GM12878 (cell line): ENCODE measurements at regions not wholly inside any gene's neighbourhood (a gene's known extent, or its start where the extent isn't known, plus 50 kb on each side); places are given as distances from the start of the nearest gene placed in this dataset.

Source experiments
- ATAC-seq: fragments of 200-7000 bp; cut with Tn5 transposase; 3 replicates; pipeline ENCODE4 v1.9.1; 2020; ENCODE audit warnings: mild to moderate bottlenecking, moderate library complexity
- BruUV-seq: library from RNA; stranded (reverse); fragments of 400-500 nt; replicated peaks from 2 replicates; lab custom pipeline; 2021; lab: Mats Ljungman, UMichigan
- CTCF ChIA-PET: fragments of 300-600 bp; sonication (Branson Sonifier 250); formaldehyde crosslinking; extraction: SDS; loops from one replicate; lab custom pipeline; 2021; ENCODE audit warnings: inconsistent platforms; lab: Yijun Ruan, JAX
- POLR2A ChIA-PET: fragments of 350-600 bp; formaldehyde crosslinking; extraction: SDS; loops from one replicate; lab custom pipeline; 2021; ENCODE audit warnings: inconsistent platforms; lab: Charles Lee
- RAD21 ChIA-PET: fragments of 300-600 bp; sonication (Branson Sonifier 250); formaldehyde crosslinking; loops from one replicate; lab custom pipeline; 2023; ENCODE audit warnings: antibody characterized with exemption; ENCODE audit not compliant: unreplicated experiment; lab: Charles Lee
- SMC1A ChIA-PET: fragments of 300-600 bp; sonication (Branson Sonifier 250); formaldehyde crosslinking; loops from one replicate; lab custom pipeline; 2023; ENCODE audit not compliant: unreplicated experiment, uncharacterized antibody; lab: Charles Lee
- DNase-seq: peaks from one replicate; pipeline ENCODE4 v3.0.0-alpha.2; 2011; ENCODE audit warnings: low read depth, low spot score
- FAIRE-seq: peaks from 3 replicates; lab custom pipeline; 2011; peaks lifted over from hg19 to GRCh38; lab: Jason Lieb, UNC
- H2AFZ ChIP-seq: 2 replicates; pipeline ENCODE4 v1.6.0; 2011; ENCODE audit warnings: low read depth, low read length, control low read depth; ENCODE audit not compliant: control insufficient read depth
- H3K27ac ChIP-seq: 2 replicates; pipeline ENCODE4 v1.5.1; 2011; ENCODE audit warnings: control low read depth; ENCODE audit not compliant: control insufficient read depth, insufficient read depth
- H3K27me3 ChIP-seq, 2 experiments: replicated peaks in 1 of 2; 2 replicates each; pipeline versions ENCODE4 v1.6.0 to v1.6.1; 2011; ENCODE audit warnings: low read length in 1 of 2; ENCODE audit not compliant: control insufficient read depth in 2 of 2, insufficient read depth in 2 of 2
- H3K36me3 ChIP-seq, 2 experiments: 2 replicates each; pipeline ENCODE4 v1.5.1; 2011; ENCODE audit warnings: low read length in 1 of 2; ENCODE audit not compliant: control insufficient read depth in 2 of 2, insufficient read depth in 2 of 2
- H3K4me1 ChIP-seq: 2 replicates; pipeline ENCODE4 v1.6.1; 2011; ENCODE audit warnings: mild to moderate bottlenecking, low read length, moderate library complexity, mixed read lengths; ENCODE audit not compliant: control insufficient read depth, insufficient read depth
- H3K4me2 ChIP-seq: 2 replicates; pipeline ENCODE4 v1.6.0; 2011; ENCODE audit warnings: control low read depth; ENCODE audit not compliant: control insufficient read depth, insufficient read depth
- H3K4me3 ChIP-seq: fragments of 200-600 bp; sonication (generic); 2 replicates; pipeline ENCODE4 v1.5.1; 2016
- H3K79me2 ChIP-seq: 2 replicates; pipeline ENCODE4 v1.6.0; 2011; ENCODE audit warnings: low read length; ENCODE audit not compliant: control insufficient read depth, insufficient read depth
- H3K9ac ChIP-seq: 2 replicates; pipeline ENCODE4 v1.8.0; 2011; ENCODE audit warnings: low read length, control low read depth, mixed read lengths; ENCODE audit not compliant: control insufficient read depth, insufficient read depth
- H3K9me3 ChIP-seq: replicated peaks from 3 replicates; pipeline ENCODE4 v1.5.1; 2011; ENCODE audit warnings: mild to moderate bottlenecking, low read length; ENCODE audit not compliant: control insufficient read depth, insufficient read depth
- H4K20me1 ChIP-seq: 2 replicates; pipeline ENCODE4 v1.6.0; 2011; ENCODE audit not compliant: control insufficient read depth, insufficient read depth
- CBX5 ChIP-seq: sonication (generic); IDR thresholded peaks from 2 replicates; pipeline ENCODE4 v1.6.1; 2016; ENCODE audit warnings: low read depth, moderate library complexity, mild to moderate bottlenecking, inconsistent platforms
- EP300 ChIP-seq, 2 experiments: fragments of 150-350 bp in 1 of 2; IDR thresholded peaks; 2 replicates each; pipeline ENCODE4 v1.6.1; 2011 to 2012; ENCODE audit warnings: low read depth in 2 of 2, low read length in 2 of 2, borderline replicate concordance in 1 of 2, improper control_type of control experiment in 1 of 2, inconsistent platforms in 1 of 2; ENCODE audit not compliant: control insufficient read depth in 1 of 2
- HDAC2 ChIP-seq: fragments of 200-600 bp; sonication (generic); IDR thresholded peaks from 2 replicates; pipeline ENCODE4 v1.6.1; 2017
- HDGF ChIP-seq: fragments of 450-650 bp; IDR thresholded peaks from 2 replicates; pipeline ENCODE4 v1.6.1; 2016; ENCODE audit warnings: antibody characterized with exemption
- IKZF2 ChIP-seq, 2 experiments: fragments of 450-650 bp; IDR thresholded peaks; 2 replicates each; pipeline ENCODE4 v1.6.1; 2017; ENCODE audit warnings: mild to moderate bottlenecking in 2 of 2, moderate library complexity in 2 of 2
- MEF2A ChIP-seq: IDR thresholded peaks from 2 replicates; pipeline ENCODE4 v1.6.1; 2011; ENCODE audit warnings: low read depth, mild to moderate bottlenecking, low read length, moderate library complexity; ENCODE audit not compliant: insufficient read depth
- MYC ChIP-seq: IDR thresholded peaks from 2 replicates; pipeline ENCODE4 v1.6.1; 2011; ENCODE audit warnings: mild to moderate bottlenecking, low read length, moderate library complexity, inconsistent platforms; ENCODE audit not compliant: insufficient read depth, insufficient replicate concordance, insufficient read length, severe bottlenecking
- NFYA ChIP-seq: IDR thresholded peaks from 2 replicates; pipeline ENCODE4 v1.6.1; 2011; ENCODE audit warnings: low read depth, mild to moderate bottlenecking, low read length, improper control_type of control experiment, borderline replicate concordance
- NRF1 ChIP-seq: conservative IDR thresholded peaks from 2 replicates; pipeline ENCODE4 v1.6.1; 2011; ENCODE audit warnings: mild to moderate bottlenecking, low read depth, low read length, improper control_type of control experiment
- POLR2AphosphoS2 ChIP-seq: IDR thresholded peaks from 2 replicates; pipeline ENCODE4 v1.6.1; 2011; ENCODE audit warnings: low read depth, mild to moderate bottlenecking, low read length, improper control_type of control experiment, moderate library complexity
- RAD51 ChIP-seq: fragments of 450-650 bp; IDR thresholded peaks from 2 replicates; pipeline ENCODE4 v1.6.1; 2016; ENCODE audit warnings: moderate library complexity, mild to moderate bottlenecking, inconsistent platforms
- RFX5 ChIP-seq: IDR thresholded peaks from 2 replicates; pipeline ENCODE4 v1.6.1; 2011; ENCODE audit warnings: low read depth, low read length, improper control_type of control experiment
- SIX5 ChIP-seq: IDR thresholded peaks from 2 replicates; pipeline ENCODE4 v1.6.1; 2011; ENCODE audit warnings: mild to moderate bottlenecking, low read depth, low read length, moderate library complexity; ENCODE audit not compliant: severe bottlenecking
- TBL1XR1 ChIP-seq: IDR thresholded peaks from 2 replicates; pipeline ENCODE4 v1.6.1; 2012; ENCODE audit warnings: low read depth, low read length, improper control_type of control experiment
- USF1 ChIP-seq: IDR thresholded peaks from 2 replicates; pipeline ENCODE4 v1.6.1; 2011; ENCODE audit warnings: borderline replicate concordance, low read depth, mild to moderate bottlenecking, moderate library complexity, mixed read lengths, low read length; ENCODE audit not compliant: insufficient read depth; ENCODE audit errors: extremely low read length
- ZNF207 ChIP-seq: fragments of 450-650 bp; IDR thresholded peaks from 2 replicates; pipeline ENCODE4 v1.6.1; 2014; ENCODE audit warnings: antibody characterized with exemption, mild to moderate bottlenecking, borderline replicate concordance
- ZNF274 ChIP-seq: IDR thresholded peaks from one replicate; pipeline ENCODE4 v1.8.0; 2011; ENCODE audit not compliant: insufficient read length, insufficient read depth
- ZNF384 ChIP-seq: IDR thresholded peaks from 2 replicates; pipeline ENCODE4 v1.6.1; 2012; ENCODE audit warnings: low read depth, mild to moderate bottlenecking, low read length, improper control_type of control experiment, borderline replicate concordance
- WGBS: methylation state at CpG from one replicate; pipeline ENCODE4 v1.1.6; 2016; ENCODE audit warnings: low lambda C conversion rate; ENCODE audit not compliant: insufficient replicate concordance, insufficient coverage; ENCODE audit errors: missing lambda C conversion rate; 5-methylcytosine and 5-hydroxymethylcytosine counted together
- in situ Hi-C: fragments of 300-500 bp; cut with MboI; formaldehyde crosslinking; loops from 9 replicates; pipeline ENCODE4 v1.14.3; 2018; ENCODE audit warnings: mixed read lengths
- intact Hi-C: fragments of 100-400 bp; cut with micrococcal nuclease; formaldehyde crosslinking; loops from one replicate; pipeline ENCODE4 v1.14.2; 2022; ENCODE audit not compliant: unreplicated experiment
- TF ChIP-seq, protein P1 (sequence below): IDR thresholded peaks from 2 replicates; pipeline ENCODE4 v1.6.1; 2011; ENCODE audit warnings: mild to moderate bottlenecking, low read depth, low read length, moderate library complexity; ENCODE audit not compliant: insufficient replicate concordance
- TF ChIP-seq, protein P2 (sequence below): fragments of 450-650 bp; conservative IDR thresholded peaks from 2 replicates; pipeline ENCODE4 v1.6.1; 2017; ENCODE audit warnings: mild to moderate bottlenecking, moderate library complexity

DNA sequence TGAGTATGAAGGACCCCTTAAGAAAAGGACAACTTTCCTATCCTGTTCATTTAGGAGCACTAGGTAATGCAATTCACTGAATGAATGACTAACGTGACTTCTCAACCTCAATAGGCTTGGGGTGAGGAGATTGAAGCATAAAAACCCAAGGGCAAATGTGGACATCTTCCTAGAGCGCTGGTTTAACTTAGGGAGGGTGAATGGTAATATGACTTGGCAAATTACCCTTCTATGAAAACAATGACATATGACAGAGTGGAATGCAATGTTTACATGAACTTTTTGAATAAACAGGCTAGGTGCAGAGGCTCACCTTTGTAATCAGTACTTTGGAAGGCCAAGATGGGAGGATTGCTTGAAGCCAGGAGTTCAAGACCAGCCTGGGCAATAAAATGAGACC, 83.9 kb upstream of the ANK3 start (continued):
- no peak for TF ChIP-seq USF1
- no peak for TF ChIP-seq ZNF207
- TF ChIP-seq POLR2AphosphoS2: no peak
- no peak for TF ChIP-seq MEF2A
- TF ChIP-seq ZNF384: no peak
- no peak for TF ChIP-seq NRF1

DNA sequence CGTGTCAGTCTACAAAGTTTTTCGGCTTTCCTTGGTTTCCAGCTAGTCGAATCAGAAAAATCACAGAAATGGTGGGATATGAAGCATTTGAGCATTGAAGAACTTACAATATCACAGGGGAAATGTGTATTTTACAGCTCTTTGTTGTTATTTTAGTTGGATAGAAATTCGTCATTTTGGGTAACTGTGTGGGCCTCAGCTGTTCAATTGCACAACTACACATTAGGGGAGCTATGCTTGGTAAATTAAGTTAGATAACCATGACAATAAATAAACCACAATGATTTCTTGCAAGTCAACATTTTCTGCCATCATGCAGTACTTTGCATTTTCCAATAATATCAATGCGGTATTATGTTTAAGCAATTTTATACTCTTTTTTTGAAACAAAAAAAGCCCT, 80.4 kb upstream of the ANK3 start:
- no TSS peak for BruUV-seq

More for the DNA sequence above, 80.4 kb upstream of the ANK3 start:
- WGBS: 34% methylated on average over 5 of the region's 5 CpGs
- TF ChIP-seq, protein P1, sequence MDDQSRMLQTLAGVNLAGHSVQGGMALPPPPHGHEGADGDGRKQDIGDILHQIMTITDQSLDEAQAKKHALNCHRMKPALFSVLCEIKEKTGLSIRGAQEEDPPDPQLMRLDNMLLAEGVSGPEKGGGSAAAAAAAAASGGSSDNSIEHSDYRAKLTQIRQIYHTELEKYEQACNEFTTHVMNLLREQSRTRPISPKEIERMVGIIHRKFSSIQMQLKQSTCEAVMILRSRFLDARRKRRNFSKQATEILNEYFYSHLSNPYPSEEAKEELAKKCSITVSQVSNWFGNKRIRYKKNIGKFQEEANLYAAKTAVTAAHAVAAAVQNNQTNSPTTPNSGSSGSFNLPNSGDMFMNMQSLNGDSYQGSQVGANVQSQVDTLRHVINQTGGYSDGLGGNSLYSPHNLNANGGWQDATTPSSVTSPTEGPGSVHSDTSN: no peak
- TF ChIP-seq NFYA: no peak
- TF ChIP-seq, protein P2, sequence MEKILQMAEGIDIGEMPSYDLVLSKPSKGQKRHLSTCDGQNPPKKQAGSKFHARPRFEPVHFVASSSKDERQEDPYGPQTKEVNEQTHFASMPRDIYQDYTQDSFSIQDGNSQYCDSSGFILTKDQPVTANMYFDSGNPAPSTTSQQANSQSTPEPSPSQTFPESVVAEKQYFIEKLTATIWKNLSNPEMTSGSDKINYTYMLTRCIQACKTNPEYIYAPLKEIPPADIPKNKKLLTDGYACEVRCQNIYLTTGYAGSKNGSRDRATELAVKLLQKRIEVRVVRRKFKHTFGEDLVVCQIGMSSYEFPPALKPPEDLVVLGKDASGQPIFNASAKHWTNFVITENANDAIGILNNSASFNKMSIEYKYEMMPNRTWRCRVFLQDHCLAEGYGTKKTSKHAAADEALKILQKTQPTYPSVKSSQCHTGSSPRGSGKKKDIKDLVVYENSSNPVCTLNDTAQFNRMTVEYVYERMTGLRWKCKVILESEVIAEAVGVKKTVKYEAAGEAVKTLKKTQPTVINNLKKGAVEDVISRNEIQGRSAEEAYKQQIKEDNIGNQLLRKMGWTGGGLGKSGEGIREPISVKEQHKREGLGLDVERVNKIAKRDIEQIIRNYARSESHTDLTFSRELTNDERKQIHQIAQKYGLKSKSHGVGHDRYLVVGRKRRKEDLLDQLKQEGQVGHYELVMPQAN: no peak
- TF ChIP-seq IKZF2 (IDR thresholded peaks at IDR 0.05): no peak
- no peak for TF ChIP-seq CBX5
- no peak for TF ChIP-seq RAD51
- TF ChIP-seq SIX5: no peak
- TF ChIP-seq ZNF274: no peak
- no peak for TF ChIP-seq MYC
- TF ChIP-seq EP300 (IDR thresholded peaks at IDR 0.05; ENCODE audit: borderline replicate concordance in 1 of 2, control insufficient read depth in 1 of 2, low read depth in 2 of 2, low read length in 2 of 2): no peak
- TF ChIP-seq HDAC2: no peak
- TF ChIP-seq HDGF: no peak
- TF ChIP-seq RFX5: no peak
- TF ChIP-seq TBL1XR1: no peak
- no peak overlapping the region for H3K4me2 ChIP-seq
- no peaks in the 10 kb centered on the region for H4K20me1 ChIP-seq
- H3K9me3 ChIP-seq: no peaks in the 10 kb centered on the region
- H3K79me2 ChIP-seq: no peaks in the 10 kb centered on the region
- ChIA-PET SMC1A (no interaction called here), CTCF (interaction anchor here (0.5 kb wide), 1 partner anchor 1350 kb away, joined by 4 read pairs; no protein-coding TSS in a partner anchor), POLR2A (no interaction called here), RAD21 (no interaction called here)
- no peak overlapping the region for H3K4me3 ChIP-seq
- H3K9ac ChIP-seq: no peak overlapping the region
- no peak overlapping the region for H3K27ac ChIP-seq
- no peak for DNase-seq
- in situ Hi-C loops: no loop called here
- ATAC-seq: no peak
- intact Hi-C loops: no loop called here
- no peak for FAIRE-seq
- H2AFZ ChIP-seq: no peak overlapping the region
- H3K4me1 ChIP-seq: no peaks in the 10 kb centered on the region
- no peaks in the 10 kb centered on the region for H3K27me3 ChIP-seq
- H3K36me3 ChIP-seq: no peaks in the 10 kb centered on the region
